ENCODE measurements at regions not wholly inside any gene's neighbourhood (a gene's known extent, or its start where the extent isn't known, plus 50 kb on each side); places are given as distances from the start of the nearest gene placed in this dataset.

GRCh38 chr5:100313657-100314056 is 221.5 kb upstream of the FAM174A start:
- no peak for DNase-seq (ENCODE audit: insufficient read length, low spot score)
- no peak for TF ChIP-seq CTCF (IDR thresholded peaks at IDR 0.05; ENCODE audit: insufficient read depth, missing control alignments)
- FAIRE-seq = no peak

GRCh38 chr5:100311806-100312205 is 223.4 kb upstream of the FAM174A start:
- DNase-seq (ENCODE audit: insufficient read length, low spot score) (no peak), FAIRE-seq (no peak)
- TF ChIP-seq CTCF (IDR thresholded peaks at IDR 0.05; ENCODE audit: insufficient read depth, missing control alignments) = peak; percentile 43

- no peak for FAIRE-seq
- no peak for DNase-seq (ENCODE audit: insufficient read length, low spot score)
- TF ChIP-seq CTCF (IDR thresholded peaks at IDR 0.05; ENCODE audit: insufficient read depth, missing control alignments) = no peak
These were observed 229.2 kb upstream of the FAM174A start for GRCh38 chr5:100306000-100306399.

- FAIRE-seq (no peak), DNase-seq (ENCODE audit: insufficient read length, low spot score) (no peak)
- TF ChIP-seq CTCF (IDR thresholded peaks at IDR 0.05; ENCODE audit: insufficient read depth, missing control alignments) = no peak
These were observed 232.0 kb upstream of the FAM174A start for GRCh38 chr5:100303216-100303615.

GRCh38 chr5:100299261-100299660 is 235.9 kb upstream of the FAM174A start:
- DNase-seq (ENCODE audit: insufficient read length, low spot score) = no peak
- TF ChIP-seq CTCF (IDR thresholded peaks at IDR 0.05; ENCODE audit: insufficient read depth, missing control alignments) = no peak
- FAIRE-seq = no peak

GRCh38 chr5:100276071-100276470 is 259.1 kb upstream of the FAM174A start:
- DNase-seq (ENCODE audit: insufficient read length, low spot score) = no peak
- no peak for FAIRE-seq
- no peak for TF ChIP-seq CTCF (IDR thresholded peaks at IDR 0.05; ENCODE audit: insufficient read depth, missing control alignments)

- no peak for DNase-seq (ENCODE audit: insufficient read length, low spot score)
- no peak for TF ChIP-seq CTCF (IDR thresholded peaks at IDR 0.05; ENCODE audit: insufficient read depth, missing control alignments)
- FAIRE-seq = no peak
These were observed 259.5 kb upstream of the FAM174A start for GRCh38 chr5:100275631-100276030.
